Adipocyte (in vitro differentiated cells): ENCODE measurements at regions not wholly inside any gene's neighbourhood (a gene's known extent, or its start where the extent isn't known, plus 50 kb on each side); places are given as distances from the start of the nearest gene placed in this dataset.
"Not testable (repeated sequence)": the region's sequence is repeated elsewhere in the genome, so short reads cannot be mapped to it uniquely, and the experiment has no call there.

ENCODE experiments used
- DNase-seq: peaks from one replicate; pipeline ENCODE4 v3.0.0-alpha.2; 2015; ENCODE audit warnings: low read depth
- H3K27me3 ChIP-seq: replicated peaks from 2 replicates; pipeline ENCODE4 v1.7.0; 2013; ENCODE audit warnings: mild to moderate bottlenecking, low read length, moderate library complexity; ENCODE audit not compliant: control insufficient read depth, insufficient read depth
- H3K36me3 ChIP-seq: 2 replicates; pipeline ENCODE4 v1.7.0; 2013; ENCODE audit warnings: low read length, mild to moderate bottlenecking, moderate library complexity; ENCODE audit not compliant: control insufficient read depth, insufficient read depth, severe bottlenecking
- H3K4me1 ChIP-seq: 2 replicates; pipeline ENCODE4 v1.7.0; 2013; ENCODE audit warnings: mild to moderate bottlenecking, low read length, moderate library complexity; ENCODE audit not compliant: control insufficient read depth, insufficient read depth
- H3K4me3 ChIP-seq: 2 replicates; pipeline ENCODE4 v1.7.0; 2013; ENCODE audit warnings: mild to moderate bottlenecking, low read length, moderate library complexity
- H3K9ac ChIP-seq: 2 replicates; pipeline ENCODE4 v1.7.0; 2013; ENCODE audit warnings: mild to moderate bottlenecking, low read length, moderate library complexity
- H3K9me3 ChIP-seq: 2 replicates; pipeline ENCODE4 v1.7.0; 2013; ENCODE audit warnings: mild to moderate bottlenecking, low read length, moderate library complexity; ENCODE audit not compliant: control insufficient read depth

- Histone ChIP-seq H3K36me3 (no peaks in the 10 kb centered on the region), H3K4me3 (no peak overlapping the region), H3K9me3 (peaks cover 5% of the 10 kb centered on the region), H3K4me1 (peaks cover 24% of the 10 kb centered on the region), H3K27me3 (peaks cover 9% of the 10 kb centered on the region), H3K9ac (no peak overlapping the region)
- DNase-seq: no peak
These were observed 104.8 kb downstream of the PSMG1 start for GRCh38 chr21:39078322-39079065.

GRCh38 chr21:39077876-39078275 lies 105.4 kb downstream of the PSMG1 start:
- Histone ChIP-seq H3K27me3 (peaks cover 9% of the 10 kb centered on the region), H3K9me3 (peaks cover 5% of the 10 kb centered on the region), H3K4me1 (peaks cover 25% of the 10 kb centered on the region), H3K9ac (no peak overlapping the region), H3K4me3 (no peak overlapping the region), H3K36me3 (no peaks in the 10 kb centered on the region)
- DNase-seq: no peak

- H3K27me3 ChIP-seq: no peaks in the 10 kb centered on the region
- H3K4me3 ChIP-seq: no peak overlapping the region
- no peak overlapping the region for H3K9ac ChIP-seq
- peaks cover 5% of the 10 kb centered on the region for H3K9me3 ChIP-seq
- DNase-seq: no peak
- H3K36me3 ChIP-seq: no peaks in the 10 kb centered on the region
- peaks cover 25% of the 10 kb centered on the region for H3K4me1 ChIP-seq
These were observed 108.7 kb downstream of the PSMG1 start for GRCh38 chr21:39074508-39074907.

- peak; percentile 38 for DNase-seq
- H3K4me1 ChIP-seq: peaks cover 17% of the 10 kb centered on the region
- H3K9me3 ChIP-seq: peaks cover 5% of the 10 kb centered on the region
- H3K27me3 ChIP-seq: no peaks in the 10 kb centered on the region
- no peak overlapping the region for H3K4me3 ChIP-seq
- no peak overlapping the region for H3K9ac ChIP-seq
- H3K36me3 ChIP-seq: no peaks in the 10 kb centered on the region
These were observed 109.5 kb downstream of the PSMG1 start for GRCh38 chr21:39073717-39074116.

- no peak for DNase-seq
- H3K9me3 ChIP-seq: peaks cover 5% of the 10 kb centered on the region
- no peaks in the 10 kb centered on the region for H3K36me3 ChIP-seq
- no peak overlapping the region for H3K4me3 ChIP-seq
- H3K4me1 ChIP-seq: peaks cover 10% of the 10 kb centered on the region
- no peaks in the 10 kb centered on the region for H3K27me3 ChIP-seq
- no peak overlapping the region for H3K9ac ChIP-seq
These were observed 110.2 kb downstream of the PSMG1 start for GRCh38 chr21:39073063-39073462.

GRCh38 chr21:39072468-39072867 lies 110.8 kb downstream of the PSMG1 start:
- Histone ChIP-seq H3K4me1 (peaks cover 8% of the 10 kb centered on the region), H3K9me3 (peaks cover 5% of the 10 kb centered on the region), H3K27me3 (no peaks in the 10 kb centered on the region), H3K9ac (no peak overlapping the region), H3K36me3 (no peaks in the 10 kb centered on the region), H3K4me3 (no peak overlapping the region)
- DNase-seq: no peak

- Histone ChIP-seq H3K9ac (no peak overlapping the region), H3K4me3 (no peak overlapping the region), H3K36me3 (no peaks in the 10 kb centered on the region), H3K9me3 (peaks cover 5% of the 10 kb centered on the region), H3K27me3 (no peaks in the 10 kb centered on the region), H3K4me1 (peaks cover 11% of the 10 kb centered on the region)
- DNase-seq: peak; percentile 84
These were observed 111.5 kb downstream of the PSMG1 start for GRCh38 chr21:39071623-39072214.

GRCh38 chr21:39069856-39070255 lies 113.4 kb downstream of the PSMG1 start:
- not testable (repeated sequence) for H3K9ac ChIP-seq, H3K27me3 ChIP-seq, H3K36me3 ChIP-seq, DNase-seq, H3K4me3 ChIP-seq, H3K9me3 ChIP-seq
- H3K4me1 ChIP-seq: peaks cover 14% of the 10 kb centered on the region

- H3K9me3 ChIP-seq: peaks cover 10% of the 10 kb centered on the region
- no peaks in the 10 kb centered on the region for H3K27me3 ChIP-seq
- peaks cover 10% of the 10 kb centered on the region for H3K4me1 ChIP-seq
- DNase-seq: peak; percentile 28
- H3K36me3 ChIP-seq: no peaks in the 10 kb centered on the region
- no peak overlapping the region for H3K4me3 ChIP-seq
- no peak overlapping the region for H3K9ac ChIP-seq
These were observed 116.1 kb downstream of the PSMG1 start for GRCh38 chr21:39066829-39067780.

GRCh38 chr21:39065917-39066316 lies 117.3 kb downstream of the PSMG1 start:
- Histone ChIP-seq H3K36me3 (no peaks in the 10 kb centered on the region), H3K27me3 (no peaks in the 10 kb centered on the region), H3K9me3 (peaks cover 10% of the 10 kb centered on the region), H3K4me1 (peaks cover 7% of the 10 kb centered on the region), H3K9ac (no peak overlapping the region), H3K4me3 (no peak overlapping the region)
- DNase-seq: no peak
